ENCODE measurements at regions not wholly inside any gene's neighbourhood (a gene's known extent, or its start where the extent isn't known, plus 50 kb on each side); places are given as distances from the start of the nearest gene placed in this dataset.

- TF ChIP-seq, protein P1, sequence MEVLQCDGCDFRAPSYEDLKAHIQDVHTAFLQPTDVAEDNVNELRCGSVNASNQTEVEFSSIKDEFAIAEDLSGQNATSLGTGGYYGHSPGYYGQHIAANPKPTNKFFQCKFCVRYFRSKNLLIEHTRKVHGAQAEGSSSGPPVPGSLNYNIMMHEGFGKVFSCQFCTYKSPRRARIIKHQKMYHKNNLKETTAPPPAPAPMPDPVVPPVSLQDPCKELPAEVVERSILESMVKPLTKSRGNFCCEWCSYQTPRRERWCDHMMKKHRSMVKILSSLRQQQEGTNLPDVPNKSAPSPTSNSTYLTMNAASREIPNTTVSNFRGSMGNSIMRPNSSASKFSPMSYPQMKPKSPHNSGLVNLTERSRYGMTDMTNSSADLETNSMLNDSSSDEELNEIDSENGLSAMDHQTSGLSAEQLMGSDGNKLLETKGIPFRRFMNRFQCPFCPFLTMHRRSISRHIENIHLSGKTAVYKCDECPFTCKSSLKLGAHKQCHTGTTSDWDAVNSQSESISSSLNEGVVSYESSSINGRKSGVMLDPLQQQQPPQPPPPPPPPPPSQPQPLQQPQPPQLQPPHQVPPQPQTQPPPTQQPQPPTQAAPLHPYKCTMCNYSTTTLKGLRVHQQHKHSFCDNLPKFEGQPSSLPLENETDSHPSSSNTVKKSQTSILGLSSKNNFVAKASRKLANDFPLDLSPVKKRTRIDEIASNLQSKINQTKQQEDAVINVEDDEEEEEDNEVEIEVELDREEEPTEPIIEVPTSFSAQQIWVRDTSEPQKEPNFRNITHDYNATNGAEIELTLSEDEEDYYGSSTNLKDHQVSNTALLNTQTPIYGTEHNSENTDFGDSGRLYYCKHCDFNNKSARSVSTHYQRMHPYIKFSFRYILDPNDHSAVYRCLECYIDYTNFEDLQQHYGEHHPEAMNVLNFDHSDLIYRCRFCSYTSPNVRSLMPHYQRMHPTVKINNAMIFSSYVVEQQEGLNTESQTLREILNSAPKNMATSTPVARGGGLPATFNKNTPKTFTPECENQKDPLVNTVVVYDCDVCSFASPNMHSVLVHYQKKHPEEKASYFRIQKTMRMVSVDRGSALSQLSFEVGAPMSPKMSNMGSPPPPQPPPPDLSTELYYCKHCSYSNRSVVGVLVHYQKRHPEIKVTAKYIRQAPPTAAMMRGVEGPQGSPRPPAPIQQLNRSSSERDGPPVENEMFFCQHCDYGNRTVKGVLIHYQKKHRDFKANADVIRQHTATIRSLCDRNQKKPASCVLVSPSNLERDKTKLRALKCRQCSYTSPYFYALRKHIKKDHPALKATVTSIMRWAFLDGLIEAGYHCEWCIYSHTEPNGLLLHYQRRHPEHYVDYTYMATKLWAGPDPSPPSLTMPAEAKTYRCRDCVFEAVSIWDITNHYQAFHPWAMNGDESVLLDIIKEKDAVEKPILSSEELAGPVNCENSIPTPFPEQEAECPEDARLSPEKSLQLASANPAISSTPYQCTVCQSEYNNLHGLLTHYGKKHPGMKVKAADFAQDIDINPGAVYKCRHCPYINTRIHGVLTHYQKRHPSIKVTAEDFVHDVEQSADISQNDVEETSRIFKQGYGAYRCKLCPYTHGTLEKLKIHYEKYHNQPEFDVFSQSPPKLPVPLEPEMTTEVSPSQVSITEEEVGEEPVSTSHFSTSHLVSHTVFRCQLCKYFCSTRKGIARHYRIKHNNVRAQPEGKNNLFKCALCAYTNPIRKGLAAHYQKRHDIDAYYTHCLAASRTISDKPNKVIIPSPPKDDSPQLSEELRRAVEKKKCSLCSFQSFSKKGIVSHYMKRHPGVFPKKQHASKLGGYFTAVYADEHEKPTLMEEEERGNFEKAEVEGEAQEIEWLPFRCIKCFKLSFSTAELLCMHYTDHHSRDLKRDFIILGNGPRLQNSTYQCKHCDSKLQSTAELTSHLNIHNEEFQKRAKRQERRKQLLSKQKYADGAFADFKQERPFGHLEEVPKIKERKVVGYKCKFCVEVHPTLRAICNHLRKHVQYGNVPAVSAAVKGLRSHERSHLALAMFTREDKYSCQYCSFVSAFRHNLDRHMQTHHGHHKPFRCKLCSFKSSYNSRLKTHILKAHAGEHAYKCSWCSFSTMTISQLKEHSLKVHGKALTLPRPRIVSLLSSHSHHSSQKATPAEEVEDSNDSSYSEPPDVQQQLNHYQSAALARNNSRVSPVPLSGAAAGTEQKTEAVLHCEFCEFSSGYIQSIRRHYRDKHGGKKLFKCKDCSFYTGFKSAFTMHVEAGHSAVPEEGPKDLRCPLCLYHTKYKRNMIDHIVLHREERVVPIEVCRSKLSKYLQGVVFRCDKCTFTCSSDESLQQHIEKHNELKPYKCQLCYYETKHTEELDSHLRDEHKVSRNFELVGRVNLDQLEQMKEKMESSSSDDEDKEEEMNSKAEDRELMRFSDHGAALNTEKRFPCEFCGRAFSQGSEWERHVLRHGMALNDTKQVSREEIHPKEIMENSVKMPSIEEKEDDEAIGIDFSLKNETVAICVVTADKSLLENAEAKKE (CRISPR knock-in tag; IDR thresholded peaks at IDR 0.05) = no peak
- TF ChIP-seq POLR2AphosphoS5 (IDR thresholded peaks at IDR 0.05; ENCODE audit: low read depth) (no peak), JUNB (IDR thresholded peaks at IDR 0.05; ENCODE audit: unreplicated experiment) (no peak), STAT1 (IDR thresholded peaks at IDR 0.05; ENCODE audit: unreplicated experiment) (no peak)
Observed at GRCh38 chr4:14679906-14680305, 322.4 kb upstream of the CPEB2 start (continued).

DNA sequence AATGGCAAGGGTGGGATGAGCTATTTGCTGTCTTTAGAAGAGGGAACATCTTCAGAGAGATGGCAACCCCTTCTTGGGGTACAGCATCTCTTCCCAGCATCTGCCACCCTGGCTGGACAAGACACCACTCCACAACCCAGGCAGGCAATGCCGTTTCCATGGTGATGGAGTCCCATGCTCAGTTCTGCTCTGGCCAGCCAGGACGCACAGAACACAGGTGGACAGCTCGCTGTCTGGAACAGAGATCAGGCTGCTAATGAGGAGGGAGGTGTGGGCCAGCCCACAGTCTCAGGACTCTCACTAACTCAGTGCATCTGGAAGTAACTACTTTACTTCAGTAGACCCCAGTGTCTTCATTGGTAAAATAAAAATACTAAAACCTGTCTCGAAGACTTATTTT lies 321.0 kb upstream of the CPEB2 start:
- Mint-ChIP-seq H3K4me3 (no peak overlapping the region), H3K9me3 (0 out of 3 replicates have a peak, but pooled peaks cover 5% of the 10 kb centered on the region), H3K36me3 (ENCODE audit: low read depth) (no peaks in the 10 kb centered on the region; the same call in 2 of the 3 replicates), H3K27me3 (ENCODE audit: insufficient read depth, low read depth, poor library complexity) (peaks cover 1% of the 10 kb centered on the region), H3K27ac (no peak overlapping the region), H3K4me1 (peaks cover 6% of the 10 kb centered on the region)
- no peaks in the 10 kb centered on the region for H3K27me3 ChIP-seq (ENCODE audit: insufficient read depth)
- H3K4me2 ChIP-seq = no peak overlapping the region
- H2AFZ ChIP-seq = no peak overlapping the region
- H3K27ac ChIP-seq (ENCODE audit: low read depth) = no peak overlapping the region
- H3K9me2 ChIP-seq (ENCODE audit: insufficient read depth) = peaks cover 14% of the 10 kb centered on the region; the same call in 1 of the 2 replicates
- no peak overlapping the region for H3K4me3 ChIP-seq
- H3K36me3 ChIP-seq (ENCODE audit: insufficient read depth) = no peaks in the 10 kb centered on the region
- no peak for ATAC-seq
- no peak for DNase-seq (ENCODE audit: low spot score)
- no peaks in the 10 kb centered on the region for H4K20me1 ChIP-seq (replicated peaks; ENCODE audit: insufficient read depth)
- no peaks in the 10 kb centered on the region for H3F3A ChIP-seq (replicated peaks; ENCODE audit: low read depth)
- no peaks in the 10 kb centered on the region for H3K4me1 ChIP-seq (ENCODE audit: insufficient read depth)
- H3K79me2 ChIP-seq (replicated peaks; ENCODE audit: insufficient read depth) = no peaks in the 10 kb centered on the region
- TF ChIP-seq, protein P1 (CRISPR knock-in tag; IDR thresholded peaks at IDR 0.05) = no peak
- TF ChIP-seq STAT1 (IDR thresholded peaks at IDR 0.05; ENCODE audit: unreplicated experiment) = no peak
- no peak for TF ChIP-seq NANOG (IDR thresholded peaks at IDR 0.05; ENCODE audit: borderline replicate concordance)
- TF ChIP-seq CTCF (conservative IDR thresholded peaks at IDR 0.05; ENCODE audit: low read depth in 2 of 2) = no peak
- no peak for TF ChIP-seq JUNB (IDR thresholded peaks at IDR 0.05; ENCODE audit: unreplicated experiment)
- TF ChIP-seq EZH2 (IDR thresholded peaks at IDR 0.05; ENCODE audit: low read depth, unreplicated experiment) = no peak
- TF ChIP-seq CREB1 (CRISPR knock-in tag; IDR thresholded peaks at IDR 0.05; ENCODE audit: low read depth) = no peak

Data from GM23338 (cell line).